KMS-11 (cell line): ENCODE measurements at regions not wholly inside any gene's neighbourhood (a gene's known extent, or its start where the extent isn't known, plus 50 kb on each side); places are given as distances from the start of the nearest gene placed in this dataset.

Experiments used
- H2AFZ ChIP-seq: fragments of 200-600 bp; sonication (generic); 2 replicates; pipeline ENCODE4 v1.6.1; 2016; ENCODE audit warnings: antibody characterized with exemption, mixed run types, low read depth
- H3K27ac ChIP-seq: fragments of 200-600 bp; sonication (generic); 2 replicates; pipeline ENCODE4 v1.6.1; 2016; ENCODE audit warnings: mild to moderate bottlenecking, mixed run types
- H3K27me3 ChIP-seq: fragments of 200-600 bp; sonication (generic); 2 replicates; pipeline ENCODE4 v1.6.1; 2017; ENCODE audit warnings: mild to moderate bottlenecking, low read depth, mixed run types, moderate library complexity; ENCODE audit not compliant: insufficient read depth
- H3K36me3 ChIP-seq: fragments of 200-600 bp; sonication (generic); 2 replicates; pipeline ENCODE4 v1.6.1; 2017; ENCODE audit warnings: mild to moderate bottlenecking, mixed run types; ENCODE audit not compliant: insufficient read depth
- H3K4me1 ChIP-seq: fragments of 200-600 bp; sonication (generic); 2 replicates; pipeline ENCODE4 v1.6.1; 2016; ENCODE audit warnings: mild to moderate bottlenecking, low read depth, mixed run types; ENCODE audit not compliant: poor library complexity, severe bottlenecking
- H3K4me2 ChIP-seq: fragments of 200-600 bp; sonication (generic); 2 replicates; pipeline ENCODE4 v1.7.0; 2016; ENCODE audit warnings: mild to moderate bottlenecking, mixed run types
- H3K4me3 ChIP-seq: fragments of 200-600 bp; sonication (generic); IDR thresholded peaks from 2 replicates; pipeline ENCODE4 v1.6.1; 2017; ENCODE audit warnings: low read depth, low read length, mixed read lengths; ENCODE audit not compliant: insufficient read depth
- H3K79me2 ChIP-seq: fragments of 200-600 bp; sonication (generic); 2 replicates; pipeline ENCODE4 v1.6.1; 2016; ENCODE audit warnings: low read depth, mixed run types; ENCODE audit not compliant: insufficient read depth
- H3K9ac ChIP-seq: fragments of 200-600 bp; sonication (generic); 2 replicates; pipeline ENCODE4 v1.6.1; 2016; ENCODE audit warnings: mild to moderate bottlenecking, mixed run types
- H4K20me1 ChIP-seq: fragments of 200-600 bp; sonication (generic); 2 replicates; pipeline ENCODE4 v1.6.1; 2016; ENCODE audit warnings: mild to moderate bottlenecking, mixed run types; ENCODE audit not compliant: insufficient read depth
- CTCF ChIP-seq: fragments of 200-600 bp; sonication (generic); conservative IDR thresholded peaks from 2 replicates; pipeline ENCODE4 v1.6.1; 2017; ENCODE audit warnings: low read depth, mild to moderate bottlenecking, antibody characterized with exemption, low read length, moderate library complexity, mixed read lengths

- no peak overlapping the region for H3K4me3 ChIP-seq
Observed at GRCh38 chr7:32177232-32177631, 107.0 kb upstream of the PDE1C start.

GRCh38 chr7:32175099-32175498, 104.9 kb upstream of the PDE1C start:
- no peak overlapping the region for H2AFZ ChIP-seq

More at GRCh38 chr7:32177232-32177631, 107.0 kb upstream of the PDE1C start:
- no peaks in the 10 kb centered on the region for H3K79me2 ChIP-seq
- H2AFZ ChIP-seq: no peak overlapping the region
- H3K9ac ChIP-seq: no peak overlapping the region
- no peaks in the 10 kb centered on the region for H4K20me1 ChIP-seq
- no peaks in the 10 kb centered on the region for H3K36me3 ChIP-seq
- no peaks in the 10 kb centered on the region for H3K4me1 ChIP-seq
- TF ChIP-seq CTCF: no peak
- no peaks in the 10 kb centered on the region for H3K27me3 ChIP-seq
- no peak overlapping the region for H3K27ac ChIP-seq
- H3K4me2 ChIP-seq: no peak overlapping the region

GRCh38 chr7:32171248-32171647, 101.0 kb upstream of the PDE1C start:
- no peak overlapping the region for H3K9ac ChIP-seq
- no peaks in the 10 kb centered on the region for H3K4me1 ChIP-seq
- no peak overlapping the region for H2AFZ ChIP-seq
- no peak overlapping the region for H3K4me3 ChIP-seq
- no peaks in the 10 kb centered on the region for H3K27me3 ChIP-seq
- no peak overlapping the region for H3K4me2 ChIP-seq
- no peaks in the 10 kb centered on the region for H3K79me2 ChIP-seq
- H4K20me1 ChIP-seq: no peaks in the 10 kb centered on the region
- H3K36me3 ChIP-seq: no peaks in the 10 kb centered on the region
- TF ChIP-seq CTCF: no peak
- H3K27ac ChIP-seq: no peak overlapping the region

More at GRCh38 chr7:32175099-32175498, 104.9 kb upstream of the PDE1C start:
- Histone ChIP-seq H3K4me1 (no peaks in the 10 kb centered on the region), H3K4me2 (no peak overlapping the region), H3K36me3 (no peaks in the 10 kb centered on the region), H3K4me3 (no peak overlapping the region), H4K20me1 (no peaks in the 10 kb centered on the region), H3K27me3 (no peaks in the 10 kb centered on the region), H3K79me2 (no peaks in the 10 kb centered on the region), H3K27ac (no peak overlapping the region), H3K9ac (no peak overlapping the region)
- TF ChIP-seq CTCF: no peak

GRCh38 chr7:32170838-32171237, 100.6 kb upstream of the PDE1C start:
- Histone ChIP-seq H3K4me2 (no peak overlapping the region), H4K20me1 (no peaks in the 10 kb centered on the region), H3K36me3 (no peaks in the 10 kb centered on the region), H3K9ac (no peak overlapping the region), H3K27ac (no peak overlapping the region), H3K4me3 (no peak overlapping the region), H3K27me3 (no peaks in the 10 kb centered on the region), H3K4me1 (no peaks in the 10 kb centered on the region), H2AFZ (no peak overlapping the region), H3K79me2 (no peaks in the 10 kb centered on the region)
- no peak for TF ChIP-seq CTCF
